Upper lobe of right lung (tissue), 1 donor: ENCODE measurements at regions not wholly inside any gene's neighbourhood (a gene's known extent, or its start where the extent isn't known, plus 50 kb on each side); places are given as distances from the start of the nearest gene placed in this dataset.

Source experiments
- ATAC-seq: fragments of 200-7000 bp; cut with Tn5 transposase; one replicate; pipeline ENCODE4 v1.9.1; 2020; ENCODE audit warnings: mild to moderate bottlenecking, moderate library complexity
- DNase-seq: peaks from one replicate; pipeline ENCODE4 v3.0.0-alpha.2; 2020
- H3K27ac ChIP-seq: fragments of 200-600 bp; one replicate; pipeline ENCODE4 v1.8.0; 2022
- H3K27me3 ChIP-seq: fragments of 200-600 bp; one replicate; pipeline ENCODE4 v1.8.0; 2022; ENCODE audit warnings: mild to moderate bottlenecking
- H3K36me3 ChIP-seq: fragments of 200-600 bp; one replicate; pipeline ENCODE4 v1.8.0; 2022
- H3K4me1 ChIP-seq: fragments of 200-600 bp; one replicate; pipeline ENCODE4 v1.8.0; 2022
- H3K4me3 ChIP-seq: fragments of 200-600 bp; one replicate; pipeline ENCODE4 v1.8.0; 2022; ENCODE audit warnings: mild to moderate bottlenecking
- H3K9me3 ChIP-seq: fragments of 200-600 bp; one replicate; pipeline ENCODE4 v1.8.0; 2022
- intact Hi-C: fragments of 100-400 bp; cut with DNase I; formaldehyde crosslinking; loops from one replicate; pipeline ENCODE4 v1.11.0; 2022
- TF ChIP-seq, protein P1 (sequence below): fragments of 200-600 bp; IDR thresholded peaks from one replicate; pipeline ENCODE4 v1.8.0; 2022; ENCODE audit warnings: antibody characterized with exemption
- donor health status: DM: no; HTN: yes; CAD: no; lungs with severe emphysema.

GRCh38 chr16:77541165-77541564 is 106.3 kb upstream of the ADAMTS18 start:
- ATAC-seq = no peak
- H3K27me3 ChIP-seq = no peaks in the 10 kb centered on the region
- TF ChIP-seq, protein P1, sequence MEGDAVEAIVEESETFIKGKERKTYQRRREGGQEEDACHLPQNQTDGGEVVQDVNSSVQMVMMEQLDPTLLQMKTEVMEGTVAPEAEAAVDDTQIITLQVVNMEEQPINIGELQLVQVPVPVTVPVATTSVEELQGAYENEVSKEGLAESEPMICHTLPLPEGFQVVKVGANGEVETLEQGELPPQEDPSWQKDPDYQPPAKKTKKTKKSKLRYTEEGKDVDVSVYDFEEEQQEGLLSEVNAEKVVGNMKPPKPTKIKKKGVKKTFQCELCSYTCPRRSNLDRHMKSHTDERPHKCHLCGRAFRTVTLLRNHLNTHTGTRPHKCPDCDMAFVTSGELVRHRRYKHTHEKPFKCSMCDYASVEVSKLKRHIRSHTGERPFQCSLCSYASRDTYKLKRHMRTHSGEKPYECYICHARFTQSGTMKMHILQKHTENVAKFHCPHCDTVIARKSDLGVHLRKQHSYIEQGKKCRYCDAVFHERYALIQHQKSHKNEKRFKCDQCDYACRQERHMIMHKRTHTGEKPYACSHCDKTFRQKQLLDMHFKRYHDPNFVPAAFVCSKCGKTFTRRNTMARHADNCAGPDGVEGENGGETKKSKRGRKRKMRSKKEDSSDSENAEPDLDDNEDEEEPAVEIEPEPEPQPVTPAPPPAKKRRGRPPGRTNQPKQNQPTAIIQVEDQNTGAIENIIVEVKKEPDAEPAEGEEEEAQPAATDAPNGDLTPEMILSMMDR = no peak
- H3K4me3 ChIP-seq = no peak overlapping the region
- no peak for DNase-seq
- H3K27ac ChIP-seq = no peak overlapping the region
- no peaks in the 10 kb centered on the region for H3K9me3 ChIP-seq
- H3K36me3 ChIP-seq = no peaks in the 10 kb centered on the region
- no peaks in the 10 kb centered on the region for H3K4me1 ChIP-seq
- intact Hi-C loops = no loop called here

DNA sequence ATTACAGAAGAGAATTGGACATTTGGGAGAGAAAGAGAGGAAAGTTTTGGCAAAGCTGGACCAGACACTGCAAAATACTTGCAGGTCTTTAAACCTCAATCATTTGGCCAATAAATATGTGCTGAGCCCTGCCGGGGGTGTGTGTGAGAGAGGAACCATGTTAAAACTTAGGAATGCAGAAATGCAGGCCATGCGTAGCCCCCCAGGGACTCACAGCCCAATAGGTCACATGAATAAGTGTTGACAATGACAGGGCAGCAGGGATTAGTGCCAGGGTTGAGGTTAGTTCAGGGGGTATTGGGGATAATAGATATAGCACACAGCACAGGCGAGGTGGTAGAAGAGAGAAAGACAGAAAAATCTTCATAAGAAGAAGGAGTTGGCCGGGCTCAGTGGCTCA is 113.3 kb upstream of the ADAMTS18 start:
- Histone ChIP-seq H3K36me3 (no peaks in the 10 kb centered on the region), H3K27ac (no peak overlapping the region), H3K4me3 (no peak overlapping the region), H3K9me3 (no peaks in the 10 kb centered on the region), H3K4me1 (no peaks in the 10 kb centered on the region), H3K27me3 (no peaks in the 10 kb centered on the region)
- ATAC-seq (no peak), DNase-seq (no peak)
- TF ChIP-seq, protein P1 = no peak
- intact Hi-C loops = no loop called here

DNA sequence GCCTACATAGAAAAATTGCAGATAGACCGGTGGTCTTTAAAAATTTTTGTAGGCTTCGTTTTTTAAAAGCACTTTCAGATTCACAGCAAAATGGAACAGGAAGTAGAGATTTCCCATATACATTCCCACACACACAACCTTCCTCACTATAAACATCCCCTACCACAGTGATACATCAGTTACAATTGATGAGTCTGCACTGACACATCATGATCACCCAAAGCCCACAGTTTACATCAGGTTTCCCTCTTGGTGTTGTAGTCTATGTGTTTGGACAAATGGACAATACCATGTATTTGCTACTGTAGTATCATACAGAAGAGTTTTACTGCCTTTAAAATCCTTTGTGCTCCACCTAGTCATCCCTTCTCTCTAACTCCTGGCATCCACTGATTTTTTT is 113.9 kb upstream of the ADAMTS18 start:
- Histone ChIP-seq H3K4me1 (no peaks in the 10 kb centered on the region), H3K27me3 (no peaks in the 10 kb centered on the region), H3K9me3 (no peaks in the 10 kb centered on the region), H3K36me3 (no peaks in the 10 kb centered on the region), H3K4me3 (no peak overlapping the region), H3K27ac (no peak overlapping the region)
- TF ChIP-seq, protein P1 = no peak
- ATAC-seq (no peak), DNase-seq (no peak)
- intact Hi-C loops = no loop called here

DNA sequence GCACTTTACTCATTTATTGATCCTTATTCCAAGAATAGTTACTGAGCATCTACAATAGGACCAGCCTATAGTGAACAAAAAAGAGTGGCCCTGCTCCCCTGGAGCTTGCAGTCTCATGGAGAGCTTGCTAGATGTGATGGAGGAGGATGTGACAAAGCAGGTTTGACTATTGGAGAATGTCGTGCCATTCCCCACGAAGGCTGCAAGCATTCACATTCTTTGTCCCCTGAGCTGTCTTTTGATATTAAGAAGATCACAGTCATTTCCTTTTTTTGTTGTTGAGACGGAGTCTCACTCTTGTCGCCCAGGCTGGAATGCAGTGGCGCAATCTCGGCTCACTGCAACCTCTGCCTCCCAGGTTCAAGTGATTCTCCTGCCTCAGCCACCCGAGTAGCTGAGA is 115.0 kb upstream of the ADAMTS18 start:
- DNase-seq = no peak
- ATAC-seq = no peak
- Histone ChIP-seq H3K9me3 (no peaks in the 10 kb centered on the region), H3K27me3 (no peaks in the 10 kb centered on the region), H3K36me3 (no peaks in the 10 kb centered on the region), H3K4me3 (no peak overlapping the region), H3K4me1 (no peaks in the 10 kb centered on the region), H3K27ac (no peak overlapping the region)
- TF ChIP-seq, protein P1 = no peak
- intact Hi-C loops = no loop called here

- no peak overlapping the region for H3K27ac ChIP-seq
- no peaks in the 10 kb centered on the region for H3K27me3 ChIP-seq
- H3K4me3 ChIP-seq = no peak overlapping the region
- ATAC-seq (no peak), DNase-seq (no peak)
- intact Hi-C loops = no loop called here
- H3K36me3 ChIP-seq = no peaks in the 10 kb centered on the region
- H3K9me3 ChIP-seq = no peaks in the 10 kb centered on the region
- TF ChIP-seq, protein P1 = no peak
- no peaks in the 10 kb centered on the region for H3K4me1 ChIP-seq
Observed at GRCh38 chr16:77551357-77551756, 116.5 kb upstream of the ADAMTS18 start.

GRCh38 chr16:77553130-77553529 is 118.3 kb upstream of the ADAMTS18 start:
- no peak overlapping the region for H3K27ac ChIP-seq
- intact Hi-C loops = no loop called here
- DNase-seq (no peak), ATAC-seq (no peak)
- H3K36me3 ChIP-seq = no peaks in the 10 kb centered on the region
- H3K27me3 ChIP-seq = no peaks in the 10 kb centered on the region
- no peaks in the 10 kb centered on the region for H3K4me1 ChIP-seq
- no peak overlapping the region for H3K4me3 ChIP-seq
- H3K9me3 ChIP-seq = no peaks in the 10 kb centered on the region
- TF ChIP-seq, protein P1 = no peak
